DOHH2 (cell line): ENCODE measurements at regions not wholly inside any gene's neighbourhood (a gene's known extent, or its start where the extent isn't known, plus 50 kb on each side); places are given as distances from the start of the nearest gene placed in this dataset.

Source experiments
- H3F3A ChIP-seq: fragments of 200-600 bp; sonication (generic), shearing (Covaris generic); 2 replicates; pipeline ENCODE4 v1.6.0; 2016; ENCODE audit warnings: antibody characterized with exemption, mild to moderate bottlenecking; ENCODE audit not compliant: control insufficient read depth, insufficient read depth
- H3K27ac ChIP-seq: fragments of 200-600 bp; sonication (generic); 2 replicates; pipeline ENCODE4 v1.5.1; 2014; ENCODE audit warnings: low read depth, mild to moderate bottlenecking, low read length, moderate library complexity
- H3K27me3 ChIP-seq: fragments of 200-600 bp; sonication (generic); 2 replicates; pipeline ENCODE4 v1.6.1; 2014; ENCODE audit warnings: mild to moderate bottlenecking, low read length, mixed read lengths; ENCODE audit not compliant: control insufficient read depth
- H3K36me3 ChIP-seq: fragments of 200-600 bp; sonication (generic); 2 replicates; pipeline ENCODE4 v1.6.1; 2014; ENCODE audit warnings: mild to moderate bottlenecking, low read length, moderate library complexity, mixed read lengths; ENCODE audit not compliant: control insufficient read depth
- H3K4me1 ChIP-seq: fragments of 200-600 bp; sonication (generic); 2 replicates; pipeline ENCODE4 v1.6.1; 2014; ENCODE audit warnings: mild to moderate bottlenecking, low read length, mixed read lengths; ENCODE audit not compliant: control insufficient read depth
- H3K4me2 ChIP-seq: fragments of 200-600 bp; sonication (generic); 2 replicates; pipeline ENCODE4 v1.6.0; 2014; ENCODE audit warnings: mild to moderate bottlenecking, low read length, moderate library complexity
- H3K4me3 ChIP-seq: fragments of 200-600 bp; sonication (generic); 2 replicates; pipeline ENCODE4 v1.5.1; 2014; ENCODE audit warnings: mild to moderate bottlenecking, low read length, mixed read lengths
- H3K79me2 ChIP-seq: fragments of 200-600 bp; sonication (generic); 2 replicates; pipeline ENCODE4 v1.6.1; 2014; ENCODE audit warnings: mild to moderate bottlenecking, low read length, mixed read lengths; ENCODE audit not compliant: control insufficient read depth
- H3K9me2 ChIP-seq: fragments of 200-600 bp; sonication (generic); replicated peaks from 2 replicates; pipeline ENCODE4 v1.6.1; 2014; ENCODE audit warnings: mild to moderate bottlenecking, low read length, mixed read lengths; ENCODE audit not compliant: control insufficient read depth
- H3K9me3 ChIP-seq: fragments of 200-600 bp; sonication (generic); 2 replicates; pipeline ENCODE4 v1.6.1; 2014; ENCODE audit warnings: antibody characterized with exemption, low read length, mixed read lengths; ENCODE audit not compliant: control insufficient read depth, insufficient read depth
- H4K20me1 ChIP-seq: fragments of 200-600 bp; sonication (generic); 2 replicates; pipeline ENCODE4 v1.6.0; 2014; ENCODE audit warnings: low read depth, mild to moderate bottlenecking, antibody characterized with exemption, low read length, moderate library complexity; ENCODE audit not compliant: control insufficient read depth, insufficient read depth
- CTCF ChIP-seq: fragments of 200-600 bp; sonication (generic); IDR thresholded peaks from one replicate; pipeline ENCODE4 v1.5.1; 2014; ENCODE audit warnings: antibody characterized with exemption, mild to moderate bottlenecking, low read depth, low read length; ENCODE audit not compliant: poor library complexity, severe bottlenecking
- EZH2phosphoT487 ChIP-seq: fragments of 200-600 bp; sonication (generic); IDR thresholded peaks from 2 replicates; pipeline ENCODE4 v1.6.1; 2017; ENCODE audit warnings: borderline replicate concordance, mild to moderate bottlenecking, antibody characterized with exemption, low read length, moderate library complexity, mixed read lengths

- H3K27ac ChIP-seq, result no peak overlapping the region
- no peak overlapping the region for H3K4me3 ChIP-seq
- TF ChIP-seq CTCF (no peak), EZH2phosphoT487 (no peak)
- H3K9me3 ChIP-seq, result no peaks in the 10 kb centered on the region
- H3K4me1 ChIP-seq, result no peaks in the 10 kb centered on the region
- no peaks in the 10 kb centered on the region for H3F3A ChIP-seq
- H3K36me3 ChIP-seq, result no peaks in the 10 kb centered on the region
- H3K9me2 ChIP-seq, result no peaks in the 10 kb centered on the region
- no peaks in the 10 kb centered on the region for H4K20me1 ChIP-seq
- no peaks in the 10 kb centered on the region for H3K79me2 ChIP-seq
- H3K27me3 ChIP-seq, result no peaks in the 10 kb centered on the region
- H3K4me2 ChIP-seq, result no peak overlapping the region
Measured at GRCh38 chr1:81478219-81478618, 322.5 kb upstream of the ADGRL2 start.

GRCh38 chr1:81477710-81478109 is 323.0 kb upstream of the ADGRL2 start:
- no peaks in the 10 kb centered on the region for H3K4me1 ChIP-seq
- H3K27me3 ChIP-seq, result no peaks in the 10 kb centered on the region

GRCh38 chr1:81472387-81472786 is 328.3 kb upstream of the ADGRL2 start:
- Histone ChIP-seq H3K36me3 (no peaks in the 10 kb centered on the region), H4K20me1 (no peaks in the 10 kb centered on the region), H3K79me2 (no peaks in the 10 kb centered on the region), H3K4me1 (no peaks in the 10 kb centered on the region), H3F3A (no peaks in the 10 kb centered on the region), H3K27me3 (no peaks in the 10 kb centered on the region), H3K4me3 (no peak overlapping the region), H3K27ac (no peak overlapping the region), H3K4me2 (no peak overlapping the region), H3K9me2 (no peaks in the 10 kb centered on the region), H3K9me3 (no peaks in the 10 kb centered on the region)
- TF ChIP-seq EZH2phosphoT487, result no peak
- TF ChIP-seq CTCF, result no peak

More at GRCh38 chr1:81477710-81478109, 323.0 kb upstream of the ADGRL2 start:
- H3K9me2 ChIP-seq, result no peaks in the 10 kb centered on the region
- H3K4me3 ChIP-seq, result no peak overlapping the region
- H3F3A ChIP-seq, result no peaks in the 10 kb centered on the region
- no peaks in the 10 kb centered on the region for H3K79me2 ChIP-seq
- H3K27ac ChIP-seq, result no peak overlapping the region
- no peaks in the 10 kb centered on the region for H3K9me3 ChIP-seq
- no peaks in the 10 kb centered on the region for H4K20me1 ChIP-seq
- no peak for TF ChIP-seq EZH2phosphoT487
- no peak for TF ChIP-seq CTCF
- no peaks in the 10 kb centered on the region for H3K36me3 ChIP-seq
- no peak overlapping the region for H3K4me2 ChIP-seq

GRCh38 chr1:81471255-81471654 is 329.5 kb upstream of the ADGRL2 start:
- Histone ChIP-seq H4K20me1 (no peaks in the 10 kb centered on the region), H3K27me3 (no peaks in the 10 kb centered on the region), H3K4me3 (no peak overlapping the region), H3K79me2 (no peaks in the 10 kb centered on the region), H3F3A (no peaks in the 10 kb centered on the region), H3K36me3 (no peaks in the 10 kb centered on the region), H3K9me3 (no peaks in the 10 kb centered on the region), H3K9me2 (no peaks in the 10 kb centered on the region), H3K4me2 (no peak overlapping the region), H3K4me1 (no peaks in the 10 kb centered on the region), H3K27ac (no peak overlapping the region)
- no peak for TF ChIP-seq EZH2phosphoT487
- no peak for TF ChIP-seq CTCF
